ENCODE measurements at regions not wholly inside any gene's neighbourhood (a gene's known extent, or its start where the extent isn't known, plus 50 kb on each side); places are given as distances from the start of the nearest gene placed in this dataset.
"Not testable (repeated sequence)": the region's sequence is repeated elsewhere in the genome, so short reads cannot be mapped to it uniquely, and the experiment has no call there.

DNA sequence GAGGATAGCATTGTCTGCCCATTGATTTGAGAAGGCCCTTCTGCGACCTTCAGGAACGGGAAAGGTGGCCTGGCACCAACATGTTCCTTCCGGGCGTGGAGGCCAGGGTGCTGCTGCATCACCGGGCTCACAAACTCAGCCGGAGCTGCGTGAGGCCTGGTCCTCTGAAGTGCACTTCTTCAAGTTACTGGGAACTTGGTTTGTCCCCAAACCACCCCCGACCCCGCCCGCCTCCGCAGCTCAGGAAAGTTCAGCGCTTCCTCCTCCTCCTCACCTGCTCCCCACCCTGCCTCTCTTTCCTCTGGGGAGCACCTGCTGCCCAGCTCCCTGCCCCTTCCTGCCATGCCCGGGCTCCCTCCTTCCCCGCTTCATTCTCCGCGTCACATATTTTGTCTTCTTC lies 116.0 kb upstream of the LRPAP1 start:
- DNase-seq (ENCODE audit: low spot score): no peak

DNA sequence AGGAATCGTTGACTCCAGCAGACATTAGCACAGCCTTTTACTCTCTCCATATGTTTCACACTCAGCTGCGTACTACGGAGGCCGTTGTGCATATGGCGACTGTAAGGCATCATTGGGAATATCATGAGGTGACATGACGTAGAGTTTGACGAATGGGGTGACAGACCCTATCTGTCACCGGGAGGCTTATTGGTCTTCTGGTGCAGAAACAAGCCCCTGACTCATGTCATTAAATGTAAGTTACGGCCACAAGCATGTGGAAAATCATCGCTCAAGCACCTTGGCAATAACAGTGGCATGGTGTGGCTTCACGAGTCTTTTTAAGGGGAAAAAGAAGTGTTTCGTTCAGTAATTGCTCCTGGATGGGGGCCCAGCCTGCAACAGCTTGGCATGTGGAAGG lies 115.2 kb upstream of the LRPAP1 start:
- DNase-seq (ENCODE audit: low spot score): no peak

DNA sequence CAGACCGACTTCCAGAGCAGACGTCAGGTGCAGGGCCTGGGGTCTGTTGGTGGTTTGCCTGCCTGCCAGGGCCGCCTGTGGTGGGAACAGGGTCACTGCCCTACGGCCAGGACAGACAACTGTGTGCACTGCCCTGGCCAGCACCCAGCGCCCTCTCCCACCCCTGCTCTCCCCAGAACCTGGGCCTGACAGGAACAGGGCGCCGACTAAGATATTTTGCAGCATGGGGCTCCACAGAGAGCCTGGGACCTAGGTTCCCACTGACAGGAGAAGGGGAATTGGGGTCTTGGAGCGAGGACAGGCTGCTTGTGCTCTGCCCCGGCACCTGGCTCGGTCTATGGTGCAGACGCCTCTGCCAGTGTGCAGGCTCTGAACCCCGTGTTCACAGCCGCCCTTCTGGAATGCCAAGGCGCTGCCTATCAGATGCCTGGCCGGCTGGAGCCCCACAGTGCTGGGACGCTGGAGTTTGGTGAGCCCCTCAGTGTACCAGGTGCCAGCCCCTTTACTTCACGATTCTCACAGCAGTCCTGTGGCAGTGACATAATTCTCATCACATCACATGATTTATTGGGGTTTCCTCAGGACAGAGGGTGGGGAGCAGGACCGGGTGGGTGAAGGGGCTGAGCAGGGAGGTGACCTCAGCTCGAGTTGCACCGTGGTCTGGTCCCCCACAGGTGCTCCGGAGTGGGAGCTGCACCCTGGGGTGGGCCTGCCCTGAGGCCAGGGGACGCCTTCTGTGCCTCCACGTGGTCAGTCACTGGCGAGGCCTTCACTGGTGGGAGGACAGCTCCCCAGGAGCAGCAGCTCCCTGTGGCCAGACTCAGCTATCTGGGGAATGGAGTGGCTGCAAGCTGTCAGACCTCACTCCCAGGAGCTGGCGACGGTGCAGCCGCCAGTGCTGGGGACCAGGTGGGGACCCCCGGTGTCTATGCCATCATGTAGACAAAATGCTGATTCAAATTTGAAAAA lies 113.8 kb upstream of the LRPAP1 start:
- no peak for DNase-seq (ENCODE audit: low spot score)

DNA sequence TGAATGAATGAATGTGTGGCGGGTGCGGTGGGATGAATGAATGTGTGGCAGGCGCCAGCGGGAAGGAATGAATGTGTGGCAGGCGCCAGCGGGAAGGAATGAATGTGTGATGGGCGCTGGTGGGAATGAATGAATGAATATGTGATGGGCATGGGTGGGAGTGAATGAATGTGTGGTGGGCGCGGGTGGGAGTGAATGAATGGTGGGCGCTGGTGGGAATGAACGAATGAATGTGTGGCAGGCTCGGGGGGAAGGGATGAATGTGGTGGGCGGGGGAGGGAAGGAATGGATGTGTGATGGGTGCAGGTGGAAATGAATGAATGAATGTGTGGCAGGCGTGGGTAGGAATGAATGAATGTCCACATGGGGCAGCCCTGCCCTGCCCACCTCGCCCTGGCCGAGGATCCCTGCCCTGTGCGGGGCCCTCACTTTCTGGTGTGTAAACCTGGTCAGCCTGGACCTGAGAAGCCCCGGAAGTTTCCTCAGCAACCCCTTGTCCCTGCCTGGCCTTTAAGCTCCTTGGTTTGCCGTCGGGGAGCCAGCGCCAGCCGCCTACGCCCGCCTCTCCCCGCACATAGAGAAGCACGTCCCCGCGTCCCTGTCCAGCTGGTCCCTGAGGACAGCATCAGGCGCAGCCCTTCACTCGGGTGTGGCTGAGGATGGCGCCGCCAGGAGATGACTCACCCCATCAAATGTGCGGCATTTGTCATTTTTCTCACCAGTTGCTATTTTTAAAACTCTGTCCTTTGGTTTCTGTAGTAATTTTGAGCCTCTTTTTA lies 112.8 kb upstream of the LRPAP1 start:
- DNase-seq (ENCODE audit: low spot score): peak; percentile 22

DNA sequence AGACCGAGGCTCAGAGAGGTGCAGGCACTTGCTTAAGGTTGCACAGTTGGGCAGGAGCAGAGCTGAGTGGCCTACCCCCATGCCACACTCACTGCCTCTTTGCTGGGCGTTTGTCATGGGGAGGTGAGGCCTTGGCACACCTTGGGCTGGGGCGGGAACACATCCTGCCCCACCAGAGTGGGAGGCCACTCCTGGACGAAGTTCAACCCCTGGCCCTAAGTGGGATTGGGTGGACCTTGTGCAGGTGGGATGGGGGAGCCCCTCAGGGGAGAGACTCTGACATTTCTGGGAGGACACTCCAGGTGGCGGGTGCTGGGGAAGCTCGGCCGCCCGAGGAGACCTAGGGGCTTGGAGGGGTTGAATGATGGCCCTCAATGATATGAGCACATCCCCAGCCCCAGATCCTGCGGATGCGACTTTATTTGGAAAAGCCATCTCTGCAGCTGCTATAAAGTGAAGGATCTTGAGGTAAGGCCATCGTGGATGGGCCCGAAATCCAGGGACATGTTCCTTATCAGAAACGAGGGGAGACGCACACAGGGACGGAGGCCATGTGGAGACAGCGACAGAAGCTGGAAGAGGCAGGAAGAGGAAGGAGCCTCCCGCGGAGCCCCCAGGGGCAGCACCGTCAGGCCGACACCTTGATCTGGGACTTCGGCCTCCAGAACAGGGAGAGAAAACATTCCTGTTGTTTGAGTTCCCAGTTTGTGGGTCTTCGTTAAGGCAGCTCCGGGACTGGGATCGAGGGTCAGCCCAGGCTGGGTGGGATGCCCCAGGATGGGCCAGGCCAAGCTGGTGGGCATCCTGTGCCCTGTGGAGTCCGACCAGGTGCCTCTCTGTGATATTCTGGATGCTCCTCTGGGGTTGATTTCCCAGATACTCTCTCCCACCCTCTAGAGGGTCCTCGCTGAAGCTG lies 111.6 kb upstream of the LRPAP1 start:
- no peak for DNase-seq (ENCODE audit: low spot score)

DNA sequence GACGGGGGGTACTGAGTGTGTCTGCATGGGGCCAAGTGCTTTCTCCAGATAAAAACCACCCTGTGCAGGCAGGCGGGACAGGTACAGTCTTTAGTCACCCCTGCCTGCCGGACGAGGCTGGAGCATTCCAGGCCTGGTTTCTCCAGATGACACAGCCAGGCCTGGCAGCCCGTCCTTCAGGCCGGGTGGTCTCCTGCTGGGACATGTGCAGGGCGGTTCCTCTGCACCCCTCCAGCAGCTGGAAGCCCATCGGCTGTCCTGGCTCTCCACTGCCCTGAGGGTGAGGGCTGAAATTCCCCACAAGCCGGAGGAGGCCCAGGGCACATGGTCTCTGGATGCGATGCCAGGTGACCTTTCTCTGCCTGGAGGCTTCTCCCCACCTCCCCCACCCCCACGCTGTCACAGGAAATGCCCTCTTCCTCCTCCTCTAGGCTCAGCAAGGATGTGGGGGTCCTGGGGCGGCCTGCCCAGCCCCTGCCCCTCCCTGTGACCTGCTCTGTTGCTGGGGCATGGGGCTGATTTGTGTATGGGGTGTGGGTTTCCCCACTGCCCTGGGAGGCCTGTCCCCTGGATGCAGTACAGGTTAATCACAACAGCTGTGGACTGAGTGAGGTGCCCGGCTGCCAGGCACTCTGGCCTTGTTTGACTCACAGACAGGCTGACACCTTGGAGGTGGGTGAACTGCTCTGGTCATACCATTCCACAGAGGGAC lies 110.7 kb upstream of the LRPAP1 start:
- no peak for DNase-seq (ENCODE audit: low spot score)

GRCh38 chr4:3642056-3642630 lies 109.9 kb upstream of the LRPAP1 start:
- no peak for DNase-seq (ENCODE audit: low spot score)

- no peak for DNase-seq (ENCODE audit: low spot score)
Measured at GRCh38 chr4:3641501-3641900, 109.3 kb upstream of the LRPAP1 start.

GRCh38 chr4:3640587-3640962 lies 108.4 kb upstream of the LRPAP1 start:
- peak; percentile 11 for DNase-seq (ENCODE audit: low spot score)

DNA sequence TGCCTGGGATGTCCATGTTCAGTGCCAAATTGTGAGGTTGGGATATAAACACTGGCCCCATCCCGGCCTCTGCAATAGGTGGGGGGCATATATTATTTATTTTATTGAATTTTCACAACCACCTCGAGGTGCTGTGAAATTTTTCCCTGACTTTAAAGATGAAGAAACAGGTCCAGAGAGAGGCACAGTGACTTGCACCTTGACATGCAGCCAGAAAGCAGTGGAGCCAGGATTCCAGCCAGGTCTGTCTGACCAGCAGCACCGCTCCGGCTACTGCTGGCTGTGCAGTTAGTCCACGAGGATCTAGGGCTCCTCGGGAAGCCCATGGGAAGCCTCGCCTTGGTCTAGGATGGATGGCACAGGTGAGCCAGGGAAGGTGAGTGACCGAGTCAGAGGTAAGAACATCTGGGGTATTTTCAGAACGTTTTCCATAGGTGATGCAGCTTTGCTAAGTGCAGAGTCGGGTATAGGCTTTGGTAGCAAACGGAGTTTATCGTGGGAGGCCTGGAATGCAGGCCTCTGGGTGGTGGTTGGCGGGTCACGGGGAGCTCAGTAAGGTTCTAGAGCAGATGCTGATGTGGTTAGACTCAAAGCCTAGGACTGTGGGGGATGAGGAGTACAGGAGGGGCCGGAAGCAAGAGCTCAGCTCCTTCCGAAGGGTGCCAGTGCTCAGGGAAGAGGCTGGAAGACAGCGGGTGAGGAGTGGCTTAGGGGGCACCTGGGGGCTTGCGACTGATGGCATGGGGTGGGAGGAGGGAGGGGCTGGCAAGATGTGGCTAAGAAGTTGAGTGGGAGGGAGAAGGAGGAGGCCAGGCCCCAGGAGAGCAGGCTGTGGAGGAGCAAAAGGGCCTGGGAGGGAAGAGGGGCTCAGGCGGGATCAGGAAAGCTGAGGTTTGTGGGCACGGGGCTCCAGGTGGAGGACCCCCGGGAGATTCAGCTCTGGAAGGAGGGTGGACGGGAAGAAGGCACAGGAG lies 107.7 kb upstream of the LRPAP1 start:
- no peak for DNase-seq (ENCODE audit: low spot score)

DNA sequence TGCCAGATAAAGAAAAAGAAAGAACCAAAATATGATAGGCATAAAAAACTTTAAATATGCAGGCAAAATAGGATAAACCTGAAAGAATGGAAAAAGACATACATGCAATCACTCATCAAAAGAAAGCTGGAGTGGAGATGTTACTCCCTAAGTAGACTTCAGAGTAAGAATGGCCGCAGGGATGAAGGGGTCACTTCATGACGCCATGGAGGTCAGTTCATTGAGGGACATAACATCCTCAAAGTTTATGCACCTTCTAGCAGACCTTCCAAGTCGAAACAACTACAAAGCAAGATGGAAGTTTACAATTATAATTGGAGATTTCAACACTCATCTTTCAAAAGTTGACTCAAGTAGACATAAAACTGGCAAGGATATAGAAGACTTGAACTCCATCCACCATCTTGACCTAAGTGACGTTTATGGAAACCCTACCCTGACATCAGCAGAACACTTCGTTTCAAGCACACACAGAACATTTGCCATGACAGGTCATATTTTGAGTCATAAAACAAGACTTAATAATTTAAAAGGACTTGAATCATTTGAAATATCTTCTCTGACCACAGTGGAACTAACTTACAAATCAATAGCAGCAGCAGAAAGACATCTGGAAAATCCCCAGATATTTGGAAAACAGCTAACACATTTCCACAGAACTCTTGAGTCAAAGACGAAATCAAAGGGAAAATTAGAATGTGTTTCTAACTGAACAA lies 106.0 kb upstream of the LRPAP1 start:
- no peak for DNase-seq (ENCODE audit: low spot score)

DNA sequence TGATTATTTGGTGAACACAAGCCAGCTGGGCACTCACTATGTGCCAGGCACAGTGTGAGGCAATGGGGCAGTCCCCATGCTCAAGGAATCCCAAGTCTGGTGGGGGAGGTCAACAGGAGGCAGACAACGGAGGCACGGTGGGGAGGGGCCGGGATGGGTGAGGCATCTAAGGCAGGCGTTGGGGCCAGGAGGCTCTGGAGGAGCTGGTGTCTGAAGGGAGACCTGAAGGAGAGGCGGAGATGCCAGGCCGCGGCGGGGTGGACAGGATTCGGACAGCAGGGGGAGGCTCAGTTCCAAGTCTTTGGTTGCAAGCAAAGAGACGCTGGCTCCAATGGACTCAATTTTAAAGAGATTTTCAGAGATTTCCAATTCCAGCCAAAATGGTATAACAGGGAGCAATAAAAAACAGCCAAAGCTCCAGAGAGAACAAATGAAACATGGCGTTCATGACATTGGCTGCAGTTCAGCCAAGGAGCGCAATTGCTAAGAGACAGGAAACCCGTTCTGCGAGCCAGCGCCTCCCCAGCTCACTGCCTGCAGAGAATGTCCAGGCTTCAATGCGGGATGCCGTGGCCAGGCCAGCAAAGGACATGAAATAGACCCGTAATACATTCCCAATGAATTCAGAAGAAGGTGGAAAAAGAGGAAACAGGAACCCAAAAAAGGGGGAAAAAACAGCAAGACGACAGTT lies 105.2 kb upstream of the LRPAP1 start:
- DNase-seq (ENCODE audit: low spot score): no peak

DNA sequence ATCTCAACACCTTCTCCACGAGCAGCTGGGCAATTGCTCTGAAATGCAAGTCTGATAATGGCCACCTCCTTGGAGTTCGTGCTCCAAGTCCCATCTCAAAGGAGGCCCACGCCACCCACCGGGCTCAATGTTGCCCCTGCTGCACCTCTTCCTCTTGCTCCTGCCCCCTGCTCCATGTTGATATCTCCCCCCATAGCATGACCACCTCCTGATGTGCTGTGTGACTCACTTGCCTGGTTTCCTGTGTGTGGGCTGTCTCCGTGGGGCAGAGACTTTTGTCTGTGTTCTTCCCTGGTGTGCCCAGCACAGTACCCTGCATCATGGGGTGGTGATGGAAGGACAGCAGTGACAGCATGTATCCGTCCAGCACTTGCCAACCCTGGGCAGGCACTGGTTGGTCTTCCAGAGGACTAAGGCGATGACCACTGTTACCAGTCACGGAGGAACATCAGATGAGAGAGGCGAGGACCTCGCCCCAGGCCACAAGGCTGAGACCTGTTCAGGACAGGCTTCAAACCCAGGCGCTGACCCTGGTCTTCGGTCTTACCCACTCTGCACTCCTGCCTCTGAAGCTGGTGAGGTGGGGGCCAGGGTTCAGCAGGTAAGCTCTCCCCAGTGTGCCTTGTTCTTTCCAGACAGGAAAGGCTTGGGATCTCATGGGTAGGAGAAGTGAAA lies 104.6 kb upstream of the LRPAP1 start:
- no peak for DNase-seq (ENCODE audit: low spot score)

GRCh38 chr4:3636020-3636419 lies 103.8 kb upstream of the LRPAP1 start:
- DNase-seq (ENCODE audit: low spot score): not testable (repeated sequence)

DNA sequence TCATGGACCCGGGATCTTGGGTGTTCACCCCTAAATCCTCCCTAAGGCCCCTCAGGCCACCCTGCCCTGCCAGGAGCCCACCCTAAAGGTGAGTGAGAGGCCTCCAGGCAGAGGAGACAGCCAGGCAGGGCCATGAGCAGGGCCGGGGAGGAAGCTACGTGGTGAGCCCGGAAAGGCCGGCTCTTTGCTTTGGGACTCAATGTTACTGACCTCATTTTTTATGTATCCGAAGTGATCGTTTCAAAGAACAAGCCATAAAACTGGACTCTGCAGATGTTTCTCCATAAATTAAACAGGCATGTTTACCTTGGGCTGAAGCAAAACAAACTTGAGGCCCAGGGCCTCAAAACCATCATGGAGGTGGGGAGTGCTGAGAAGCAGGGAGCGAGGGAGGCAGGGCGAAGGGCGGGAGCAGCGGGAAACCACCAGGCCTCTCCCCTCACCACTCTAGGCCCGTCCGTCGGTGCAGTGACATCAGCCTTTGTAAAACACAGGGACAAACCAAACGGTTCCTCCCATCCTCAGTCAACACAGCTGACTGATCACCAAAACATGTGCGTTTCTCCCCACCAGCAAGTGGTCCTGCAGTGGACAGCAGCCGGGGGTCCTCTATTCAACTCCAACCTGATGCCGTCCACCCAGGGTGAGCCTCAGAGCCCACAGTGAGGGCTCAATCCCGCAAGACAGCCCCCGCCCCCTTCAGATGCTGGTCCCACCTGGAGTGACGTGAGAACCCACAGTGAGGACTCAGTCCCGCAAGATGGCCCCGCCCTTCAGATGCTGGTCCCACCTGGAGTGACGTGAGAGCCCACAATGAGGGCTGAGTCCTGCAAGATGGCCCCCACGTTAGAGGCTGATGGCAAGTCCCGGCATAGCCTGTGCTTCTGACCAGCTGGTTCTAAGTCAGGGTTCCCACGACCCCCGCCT lies 102.9 kb upstream of the LRPAP1 start:
- no peak for DNase-seq (ENCODE audit: low spot score)

- DNase-seq (ENCODE audit: low spot score): no peak
Measured at GRCh38 chr4:3634281-3634857, 102.1 kb upstream of the LRPAP1 start.

GRCh38 chr4:3633277-3633676 lies 101.1 kb upstream of the LRPAP1 start:
- not testable (repeated sequence) for DNase-seq (ENCODE audit: low spot score)

All from COLO829 (cell line).